NAMALWA (cell line): ENCODE measurements at regions not wholly inside any gene's neighbourhood (a gene's known extent, or its start where the extent isn't known, plus 50 kb on each side); places are given as distances from the start of the nearest gene placed in this dataset.
A peak's percentile ranks its signal among the peaks of the same experiment; 100 is the strongest.

ENCODE experiments used
- DNase-seq: peaks from one replicate; pipeline ENCODE4 v3.0.0-alpha.2; 2015; ENCODE audit warnings: low spot score

DNA sequence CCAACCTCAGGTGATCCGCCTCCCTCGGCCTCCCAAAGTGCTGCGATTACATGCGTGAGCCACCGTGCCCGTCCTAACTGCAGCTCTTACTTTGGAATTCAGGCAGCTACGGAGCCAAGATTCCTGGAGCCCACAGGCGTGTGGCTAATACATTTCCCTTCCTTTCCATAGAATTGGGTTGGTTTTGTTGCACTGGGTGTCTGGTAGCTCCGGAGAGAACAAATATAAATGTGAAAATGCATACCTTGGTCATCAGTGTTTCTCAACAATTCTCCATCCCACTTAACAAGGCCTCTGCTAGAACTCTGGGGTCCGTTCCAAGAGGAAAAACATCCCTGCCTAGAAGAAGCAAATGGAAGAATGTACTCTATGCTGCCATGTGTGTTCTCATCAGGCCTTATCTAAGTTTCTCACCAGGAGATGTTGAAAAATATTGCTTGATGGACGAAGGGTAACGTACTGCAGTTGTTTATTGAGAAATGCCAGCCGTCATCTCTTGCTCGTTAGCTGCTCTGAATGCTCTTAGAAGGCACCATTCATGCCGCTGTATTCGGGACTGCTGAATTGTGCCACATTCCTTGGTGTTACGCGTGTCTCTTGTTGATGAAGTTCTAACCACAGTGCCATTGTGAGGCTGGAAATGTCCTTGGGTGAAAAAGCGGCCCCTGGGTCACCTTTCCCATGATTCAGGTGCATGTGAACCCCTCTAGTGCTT is 50.5 kb upstream of the CD99 start:
- DNase-seq = no peak

DNA sequence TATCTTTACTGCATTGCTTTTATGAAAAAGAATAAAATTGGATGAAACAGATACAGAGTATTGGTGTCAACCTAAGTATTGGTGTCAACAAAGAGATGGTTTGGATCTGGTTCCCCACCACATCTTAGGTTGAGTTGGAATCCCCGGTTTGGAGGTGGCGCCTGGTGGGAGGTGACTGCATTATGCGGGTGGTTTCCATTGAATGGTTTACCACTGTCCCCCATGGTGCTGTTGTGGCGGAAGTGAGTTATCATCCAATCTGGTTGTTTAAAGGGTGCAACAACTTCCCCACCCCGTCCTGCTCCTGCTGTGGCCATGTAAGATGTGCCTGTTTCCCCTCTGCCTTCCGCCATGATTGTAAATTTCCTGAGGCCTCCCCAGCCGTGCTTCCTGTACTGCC is 52.8 kb upstream of the CD99 start:
- no peak for DNase-seq

DNA sequence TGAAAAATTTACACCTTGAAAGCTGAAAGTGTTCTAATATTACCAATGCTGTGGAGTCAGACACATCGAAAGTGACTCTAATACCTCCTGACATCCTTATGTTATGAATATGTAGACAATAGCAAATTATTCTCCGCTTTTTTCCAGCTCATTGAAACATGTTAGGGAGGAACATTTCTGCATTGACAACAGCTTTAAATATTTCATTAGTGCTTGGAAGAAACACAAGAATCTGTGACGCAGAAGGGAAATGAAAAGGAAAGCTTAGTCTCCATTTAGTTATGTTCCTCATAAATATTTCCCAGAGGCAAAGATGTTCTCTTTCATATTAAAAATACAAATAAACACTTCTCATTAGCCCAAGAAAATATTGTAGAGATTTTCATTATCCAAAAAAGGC is 55.8 kb upstream of the CD99 start:
- no peak for DNase-seq

- DNase-seq = no peak
Observed at GRCh38 chrX:2632533-2633504, 58.3 kb upstream of the CD99 start.

- no peak for DNase-seq
Observed at GRCh38 chrX:2631743-2632532, 59.2 kb upstream of the CD99 start.

DNA sequence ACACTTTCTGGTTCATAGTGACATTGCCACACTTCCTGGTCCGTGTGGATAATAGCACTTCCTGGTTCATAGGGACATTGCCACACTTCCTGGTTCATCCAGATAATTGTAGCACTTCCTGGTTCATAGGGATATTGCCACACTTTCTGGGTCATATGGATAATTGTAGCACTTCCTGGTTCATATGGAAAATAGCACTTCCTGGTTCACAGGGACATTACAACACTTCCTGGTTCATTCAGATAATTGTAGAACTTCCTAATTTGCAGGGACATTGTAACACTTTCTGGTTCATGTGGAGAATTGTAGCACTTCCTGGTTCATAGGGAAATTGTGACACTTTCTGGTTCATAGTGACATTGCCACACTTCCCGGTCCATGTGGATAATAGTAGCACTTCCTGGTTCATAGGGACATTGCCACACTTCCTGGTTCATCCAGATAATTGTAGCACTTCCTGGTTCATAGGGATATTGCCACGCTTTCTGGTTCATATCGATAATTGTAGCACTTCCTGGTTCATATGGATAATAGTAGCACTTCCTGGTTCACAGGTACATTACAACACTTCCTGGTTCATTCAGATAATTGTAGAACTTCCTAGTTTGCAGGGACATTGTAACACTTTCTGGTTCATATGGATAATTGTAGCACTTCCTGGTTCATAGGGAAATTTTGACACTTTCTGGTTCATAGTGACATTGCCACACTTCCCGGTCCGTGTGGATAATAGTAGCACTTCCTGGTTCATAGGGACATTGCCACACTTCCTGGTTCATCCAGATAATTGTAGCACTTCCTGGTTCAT is 60.0 kb upstream of the CD99 start:
- DNase-seq = peak; percentile 66

- DNase-seq = peak; percentile 81
Observed at GRCh38 chrX:2630008-2630934, 60.8 kb upstream of the CD99 start.

DNA sequence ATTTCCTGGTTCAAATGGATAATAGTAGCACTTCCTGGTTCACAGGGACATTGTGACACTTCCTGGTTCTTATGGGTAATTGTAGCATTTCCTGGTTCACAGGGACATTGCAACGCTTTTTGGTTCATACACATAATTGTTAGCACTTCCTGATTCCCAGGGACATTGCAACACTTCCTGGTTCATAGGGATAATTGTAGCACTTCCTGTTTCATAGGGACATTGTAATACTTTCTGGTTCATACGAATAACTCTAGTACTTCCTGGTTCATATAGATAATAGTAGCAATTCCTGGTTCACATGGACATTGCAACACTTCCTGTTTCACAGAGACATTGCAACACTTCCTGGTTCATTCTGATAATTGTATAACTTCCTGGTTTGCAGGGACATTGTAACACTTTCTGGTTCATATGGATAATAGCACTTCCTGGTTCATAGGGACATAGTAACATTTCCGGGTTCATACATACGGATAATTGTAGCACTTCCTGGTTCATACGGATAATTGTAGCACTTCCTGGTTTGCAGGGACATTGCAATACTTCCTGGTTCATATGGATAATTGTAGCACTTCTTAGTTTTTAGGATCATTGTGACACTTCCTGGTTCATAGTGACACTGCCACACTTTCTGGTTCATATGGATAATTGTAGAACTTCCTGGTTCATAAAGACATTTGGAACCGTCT is 61.6 kb upstream of the CD99 start:
- peak; percentile 75 for DNase-seq

GRCh38 chrX:2628751-2629315 is 62.3 kb upstream of the CD99 start:
- no peak for DNase-seq

GRCh38 chrX:2627272-2627867 is 63.7 kb upstream of the CD99 start:
- DNase-seq = peak; percentile 72

- DNase-seq = no peak
Observed at GRCh38 chrX:2626750-2627149, 64.3 kb upstream of the CD99 start.

GRCh38 chrX:2620576-2620975 is 70.5 kb upstream of the CD99 start:
- no peak for DNase-seq

DNA sequence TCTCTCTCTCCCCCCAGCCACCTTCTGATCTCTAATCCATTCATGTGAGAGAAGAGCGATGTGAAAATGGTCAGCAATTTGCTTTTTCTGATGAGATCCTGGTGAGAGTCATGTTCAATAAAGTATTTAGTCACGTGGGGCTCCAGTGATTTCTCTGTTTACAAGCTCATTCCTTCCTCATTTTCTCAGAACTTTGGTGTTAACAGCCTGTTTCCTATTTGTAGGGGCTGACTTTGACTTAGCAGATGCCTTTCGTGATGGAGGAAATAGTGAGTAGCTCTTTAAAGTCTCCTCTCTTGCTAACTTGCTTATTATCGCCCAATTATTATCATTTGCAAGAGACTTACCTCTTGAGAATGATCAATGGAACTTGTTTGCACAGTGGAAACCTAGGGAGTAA is 72.6 kb upstream of the CD99 start:
- no peak for DNase-seq

DNA sequence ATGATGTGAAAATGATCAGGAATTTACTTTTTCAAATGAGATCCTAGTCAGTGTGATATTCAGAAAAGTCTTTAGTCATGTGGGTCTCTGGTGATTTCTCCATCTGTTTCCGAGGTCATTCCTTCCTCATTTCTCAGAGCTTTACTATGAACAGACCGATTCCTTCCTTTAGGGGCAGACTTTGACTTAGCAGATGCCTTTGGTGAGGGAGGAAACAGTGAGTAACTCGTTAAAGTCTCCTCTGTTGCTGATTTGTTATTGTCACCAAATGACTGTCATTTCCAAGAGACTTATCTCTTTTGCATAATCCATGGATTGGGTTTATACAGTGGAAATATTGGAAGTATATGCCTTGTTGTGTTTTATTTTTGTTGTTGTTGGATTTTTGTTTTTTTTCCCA is 76.2 kb upstream of the CD99 start:
- DNase-seq = no peak

- no peak for DNase-seq
Observed at GRCh38 chrX:2610246-2611170, 80.6 kb upstream of the CD99 start.

DNA sequence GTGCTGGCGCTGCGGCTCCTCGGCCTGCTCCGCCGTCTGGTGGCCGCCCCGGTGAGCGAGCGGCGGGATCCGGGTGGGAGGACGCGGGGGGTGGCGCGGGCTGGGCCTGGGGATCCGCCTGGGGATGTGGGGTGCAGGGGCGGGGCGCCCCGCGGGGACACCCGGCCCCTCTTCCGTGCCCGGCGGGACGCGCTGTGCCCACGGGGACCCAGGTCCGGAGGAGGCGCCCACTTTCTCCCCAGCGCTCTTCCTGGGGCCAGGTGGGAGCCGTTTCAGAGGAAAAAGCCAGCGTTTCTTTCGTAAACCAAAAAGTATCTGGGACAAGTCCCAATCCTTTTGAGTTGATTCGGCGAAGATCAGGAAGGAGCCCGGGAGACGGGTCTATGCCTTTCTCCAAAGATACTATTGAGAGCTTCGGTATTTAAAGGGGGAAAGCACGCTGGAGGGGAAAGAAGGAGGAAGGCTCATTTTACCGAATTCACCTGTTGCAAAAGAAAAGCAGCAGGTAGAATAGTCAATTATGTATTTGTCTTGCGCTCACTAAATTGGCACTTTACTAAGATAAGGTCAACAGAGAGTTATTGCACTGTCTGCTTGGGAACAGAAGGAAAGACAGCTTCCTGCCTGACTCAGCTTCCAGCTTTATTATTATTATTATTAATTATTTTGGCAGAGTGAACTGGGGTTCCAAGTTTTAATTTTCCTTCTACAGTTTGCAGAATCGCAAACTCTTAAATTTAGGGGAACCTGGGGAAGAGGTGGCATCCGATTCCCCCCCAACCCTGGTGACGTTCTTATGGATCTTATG is 81.5 kb upstream of the CD99 start:
- DNase-seq = peak; percentile 19
